H1 (cell line): ENCODE measurements at regions not wholly inside any gene's neighbourhood (a gene's known extent, or its start where the extent isn't known, plus 50 kb on each side); places are given as distances from the start of the nearest gene placed in this dataset.

Experiments used
- CTCF ChIA-PET: fragments of 300-600 bp; sonication (Branson Sonifier 250); formaldehyde crosslinking; loops from one replicate; lab custom pipeline; 2021; ENCODE audit not compliant: partially characterized antibody; lab: Charles Lee
- POLR2A ChIA-PET: fragments of 300-600 bp; sonication (Branson Sonifier 250); formaldehyde crosslinking; loops from one replicate; lab custom pipeline; 2021; ENCODE audit warnings: inconsistent platforms; ENCODE audit not compliant: partially characterized antibody; lab: Charles Lee
- DNase-seq, 2 experiments: peaks; one replicate each; pipeline versions ENCODE4 v3.0.0 to v3.0.0-alpha.2; 2010 to 2022; ENCODE audit warnings: low spot score in 2 of 2, low read depth in 1 of 2, mixed read lengths in 1 of 2
- FAIRE-seq: peaks from 2 replicates; lab custom pipeline; 2011; peaks lifted over from hg19 to GRCh38; lab: Jason Lieb, UNC
- H2AFZ ChIP-seq: 2 replicates; pipeline ENCODE4 v1.8.1; 2012; ENCODE audit warnings: low read length, inconsistent platforms
- H2AK5ac ChIP-seq: 2 replicates; pipeline ENCODE4 v1.6.1; 2013; ENCODE audit warnings: low read depth, low read length
- H2BK120ac ChIP-seq: replicated peaks from 2 replicates; pipeline ENCODE3; 2013; ENCODE audit warnings: low read depth, low read length, inconsistent platforms
- H2BK12ac ChIP-seq: 2 replicates; pipeline ENCODE4 v1.6.1; 2013; ENCODE audit warnings: low read depth, low read length
- H2BK15ac ChIP-seq: 2 replicates; pipeline ENCODE4 v1.6.1; 2013; ENCODE audit warnings: low read length
- H2BK20ac ChIP-seq: 2 replicates; pipeline ENCODE4 v1.6.1; 2013; ENCODE audit warnings: low read length
- H2BK5ac ChIP-seq: 2 replicates; pipeline ENCODE4 v1.6.1; 2013; ENCODE audit warnings: low read depth, low read length
- H3K14ac ChIP-seq: 2 replicates; pipeline ENCODE4 v1.6.1; 2013; ENCODE audit warnings: inconsistent platforms; ENCODE audit not compliant: insufficient read length
- H3K18ac ChIP-seq: 2 replicates; pipeline ENCODE4 v1.6.1; 2013; ENCODE audit warnings: low read length; ENCODE audit errors: extremely low read depth
- H3K23ac ChIP-seq: 2 replicates; pipeline ENCODE4 v1.6.1; 2013; ENCODE audit warnings: inconsistent platforms; ENCODE audit not compliant: insufficient read length
- H3K23me2 ChIP-seq: 2 replicates; pipeline ENCODE4 v1.6.1; 2013; ENCODE audit warnings: low read depth, low read length
- H3K27ac ChIP-seq: 2 replicates; pipeline ENCODE4 v1.6.1; 2011; ENCODE audit warnings: low read depth, low read length, inconsistent platforms
- H3K27me3 ChIP-seq, 4 experiments: replicated peaks in 1 of 4; 1 replicate in 1 of 4; 2 replicates in 3 of 4; pipeline versions ENCODE4 v1.6.1 to v1.8.1; 2011 to 2013; ENCODE audit warnings: low read length in 3 of 4, mild to moderate bottlenecking in 3 of 4, inconsistent platforms in 2 of 4, mixed read lengths in 2 of 4, moderate library complexity in 1 of 4; ENCODE audit not compliant: control insufficient read depth in 3 of 4, insufficient read depth in 3 of 4; ENCODE audit errors: extremely low read depth in 1 of 4
- H3K36me3 ChIP-seq, 4 experiments: 2 replicates each; pipeline versions ENCODE4 v1.6.1 to v1.8.1; 2011 to 2013; ENCODE audit warnings: mild to moderate bottlenecking in 4 of 4, low read length in 3 of 4, moderate library complexity in 2 of 4, control low read depth in 1 of 4, inconsistent platforms in 1 of 4; ENCODE audit not compliant: insufficient read depth in 4 of 4, control insufficient read depth in 2 of 4
- H3K4ac ChIP-seq: replicated peaks from 2 replicates; pipeline ENCODE3; 2013; ENCODE audit warnings: low read length, low read depth, mixed read lengths, inconsistent platforms; ENCODE audit not compliant: insufficient read length
- H3K4me1 ChIP-seq, 4 experiments: replicated peaks in 1 of 4; 1 replicate in 1 of 4; 2 replicates in 3 of 4; pipeline versions ENCODE4 v1.6.1 to v1.8.1; 2011 to 2013; ENCODE audit warnings: low read length in 3 of 4, inconsistent platforms in 2 of 4, mixed read lengths in 1 of 4; ENCODE audit not compliant: insufficient read depth in 4 of 4, control insufficient read depth in 3 of 4
- H3K4me2 ChIP-seq, 2 experiments: 2 replicates each; pipeline versions ENCODE4 v1.6.1 to v1.8.1; 2011 to 2013; ENCODE audit warnings: low read depth in 2 of 2, low read length in 2 of 2, control low read depth in 1 of 2, inconsistent platforms in 1 of 2, mild to moderate bottlenecking in 1 of 2; ENCODE audit not compliant: insufficient read depth in 1 of 2
- H3K4me3 ChIP-seq, 4 experiments: fragments of 200-600, 300-600 bp in 1 of 4; sonication (generic), shearing (Covaris generic), sonication (Bioruptor Twin) in 1 of 4; 2 replicates each; pipeline versions ENCODE4 v1.5.1 to v1.8.1; 2011 to 2016; ENCODE audit warnings: low read length in 4 of 4, low read depth in 3 of 4, control low read depth in 2 of 4, inconsistent platforms in 2 of 4, mild to moderate bottlenecking in 2 of 4, mixed read lengths in 1 of 4, moderate library complexity in 1 of 4; ENCODE audit not compliant: insufficient read depth in 2 of 4; ENCODE audit errors: extremely low read depth in 1 of 4
- H3K56ac ChIP-seq: replicated peaks from 2 replicates; pipeline ENCODE3; 2013; ENCODE audit warnings: low read depth, mild to moderate bottlenecking, mixed read lengths, low read length, inconsistent platforms; ENCODE audit not compliant: insufficient read length
- H3K79me1 ChIP-seq: 2 replicates; pipeline ENCODE4 v1.6.1; 2013; ENCODE audit warnings: low read depth, low read length, control low read depth
- H3K79me2 ChIP-seq, 2 experiments: 2 replicates each; pipeline versions ENCODE4 v1.6.1 to v1.8.1; 2012 to 2013; ENCODE audit warnings: low read length in 2 of 2, mild to moderate bottlenecking in 2 of 2, inconsistent platforms in 1 of 2; ENCODE audit not compliant: insufficient read depth in 2 of 2, control insufficient read depth in 1 of 2
- H3K9ac ChIP-seq, 4 experiments: replicated peaks in 1 of 4; 1 replicate in 1 of 4; 2 replicates in 3 of 4; pipeline versions ENCODE4 v1.6.1 to v1.8.1; 2011 to 2013; ENCODE audit warnings: low read depth in 3 of 4, low read length in 3 of 4, control low read depth in 2 of 4, mild to moderate bottlenecking in 2 of 4, moderate library complexity in 2 of 4, inconsistent platforms in 1 of 4; ENCODE audit errors: extremely low read depth in 1 of 4
- H3K9me3 ChIP-seq, 2 experiments: 2 replicates each; pipeline versions ENCODE4 v1.6.1 to v1.8.1; 2012 to 2013; ENCODE audit warnings: mild to moderate bottlenecking in 2 of 2, moderate library complexity in 2 of 2, control low read depth in 1 of 2, inconsistent platforms in 1 of 2, low read depth in 1 of 2, low read length in 1 of 2, mixed read lengths in 1 of 2; ENCODE audit not compliant: insufficient read depth in 2 of 2
- H4K20me1 ChIP-seq, 2 experiments: replicated peaks in 1 of 2; 2 replicates each; pipeline versions ENCODE3 to v1.8.1; 2011 to 2013; ENCODE audit warnings: inconsistent platforms in 2 of 2, low read length in 2 of 2, mild to moderate bottlenecking in 1 of 2; ENCODE audit not compliant: insufficient read depth in 2 of 2, control insufficient read depth in 1 of 2
- H4K5ac ChIP-seq: 2 replicates; pipeline ENCODE4 v1.6.1; 2013; ENCODE audit warnings: low read length, low read depth, mixed read lengths, inconsistent platforms; ENCODE audit not compliant: insufficient read length
- H4K8ac ChIP-seq: 2 replicates; pipeline ENCODE4 v1.8.0; 2013; ENCODE audit warnings: mild to moderate bottlenecking, moderate library complexity, low read length, inconsistent platforms; ENCODE audit not compliant: insufficient read depth; ENCODE audit errors: extremely low read depth
- H4K91ac ChIP-seq: replicated peaks from 2 replicates; pipeline ENCODE3; 2013; ENCODE audit warnings: low read length, mixed read lengths, inconsistent platforms; ENCODE audit not compliant: insufficient read length
- BRCA1 ChIP-seq: IDR thresholded peaks from 2 replicates; pipeline ENCODE4 v1.6.1; 2012; ENCODE audit warnings: low read depth, low read length, improper control_type of control experiment
- CHD2 ChIP-seq: IDR thresholded peaks from 2 replicates; pipeline ENCODE4 v1.6.1; 2012; ENCODE audit warnings: low read length, improper control_type of control experiment
- GTF2F1 ChIP-seq: IDR thresholded peaks from 2 replicates; pipeline ENCODE4 v1.6.1; 2012; ENCODE audit warnings: low read depth, low read length, improper control_type of control experiment, borderline replicate concordance
- KDM5A ChIP-seq: fragments of 200-600 bp; IDR thresholded peaks from 2 replicates; pipeline ENCODE4 v1.7.1; 2012; ENCODE audit warnings: mild to moderate bottlenecking, low read length, inconsistent platforms, mixed read lengths
- RAD21 ChIP-seq, 2 experiments: IDR thresholded peaks in 1 of 2; conservative IDR thresholded peaks in 1 of 2; 2 replicates each; pipeline ENCODE4 v1.6.1; 2011; ENCODE audit warnings: low read depth in 2 of 2, low read length in 2 of 2, improper control_type of control experiment in 1 of 2, inconsistent platforms in 1 of 2, mild to moderate bottlenecking in 1 of 2, moderate library complexity in 1 of 2
- RBBP5 ChIP-seq: IDR thresholded peaks from 2 replicates; pipeline ENCODE4 v1.7.1; 2012; ENCODE audit warnings: low read depth, mild to moderate bottlenecking, inconsistent platforms, low read length, moderate library complexity, borderline replicate concordance
- SP2 ChIP-seq: IDR thresholded peaks from 2 replicates; pipeline ENCODE4 v1.6.1; 2012; ENCODE audit warnings: mild to moderate bottlenecking, low read length, inconsistent platforms
- TAF7 ChIP-seq: optimal IDR thresholded peaks from 2 replicates; pipeline ENCODE3; 2011; ENCODE audit warnings: low read depth, mild to moderate bottlenecking, inconsistent platforms, low read length, moderate library complexity, borderline replicate concordance
- TEAD4 ChIP-seq: IDR thresholded peaks from 2 replicates; pipeline ENCODE4 v1.6.1; 2012; ENCODE audit warnings: low read depth, low read length, inconsistent platforms, mixed read lengths
- USF2 ChIP-seq: IDR thresholded peaks from 2 replicates; pipeline ENCODE4 v1.6.1; 2011; ENCODE audit warnings: low read length, improper control_type of control experiment
- YY1 ChIP-seq: IDR thresholded peaks from 2 replicates; pipeline ENCODE4 v1.6.1; 2011; ENCODE audit warnings: low read depth, mild to moderate bottlenecking, low read length
- TF ChIP-seq, protein P1 (sequence below), 3 experiments: IDR thresholded peaks; 1 replicate in 2 of 3; 2 replicates in 1 of 3; pipeline versions ENCODE4 v1.5.1 to v1.6.1; 2011; ENCODE audit warnings: low read length in 3 of 3, mild to moderate bottlenecking in 3 of 3, inconsistent platforms in 2 of 3, low read depth in 1 of 3, moderate library complexity in 1 of 3; ENCODE audit not compliant: insufficient read depth in 1 of 3; ENCODE audit errors: control extremely low read depth in 1 of 3

GRCh38 chr4:92232566-92232965 is 71.2 kb upstream of the GRID2 start:
- no peaks in the 10 kb centered on the region for H3K79me2 ChIP-seq
- H2BK20ac ChIP-seq = no peak overlapping the region
- no peak overlapping the region for H2BK120ac ChIP-seq
- DNase-seq (no peak), FAIRE-seq (no peak)
- H3K4ac ChIP-seq = no peak overlapping the region
- no peak overlapping the region for H3K18ac ChIP-seq
- H3K79me1 ChIP-seq = no peaks in the 10 kb centered on the region
- no peak overlapping the region for H3K23ac ChIP-seq
- H3K36me3 ChIP-seq = no peaks in the 10 kb centered on the region
- H3K4me1 ChIP-seq = no peaks in the 10 kb centered on the region
- H4K8ac ChIP-seq = no peak overlapping the region
- H3K9me3 ChIP-seq = no peaks in the 10 kb centered on the region
- no peak overlapping the region for H3K4me2 ChIP-seq
- no peak overlapping the region for H2BK5ac ChIP-seq
- no peak overlapping the region for H3K27ac ChIP-seq
- no peak overlapping the region for H3K14ac ChIP-seq
- POLR2A ChIA-PET = no interaction called here
- CTCF ChIA-PET = interaction anchor here (0.5 kb wide), 1 partner anchor 10 kb away, joined by 3 read pairs; no protein-coding TSS in a partner anchor
- no peak overlapping the region for H3K4me3 ChIP-seq
- H3K9ac ChIP-seq = no peak overlapping the region
- no peak overlapping the region for H2AK5ac ChIP-seq
- no peak overlapping the region for H4K5ac ChIP-seq
- H4K91ac ChIP-seq = no peak overlapping the region
- no peaks in the 10 kb centered on the region for H3K23me2 ChIP-seq
- H2BK15ac ChIP-seq = no peak overlapping the region
- 0 out of 7 replicates have a peak, but pooled peaks cover 0 to 2% (median 0%) of the 10 kb centered on the region in 4 experiments for H3K27me3 ChIP-seq
- H2AFZ ChIP-seq = no peak overlapping the region
- no peak overlapping the region for H3K56ac ChIP-seq
- no peaks in the 10 kb centered on the region for H4K20me1 ChIP-seq
- H2BK12ac ChIP-seq = no peak overlapping the region
- TF ChIP-seq GTF2F1 = no peak
- TF ChIP-seq, protein P1, sequence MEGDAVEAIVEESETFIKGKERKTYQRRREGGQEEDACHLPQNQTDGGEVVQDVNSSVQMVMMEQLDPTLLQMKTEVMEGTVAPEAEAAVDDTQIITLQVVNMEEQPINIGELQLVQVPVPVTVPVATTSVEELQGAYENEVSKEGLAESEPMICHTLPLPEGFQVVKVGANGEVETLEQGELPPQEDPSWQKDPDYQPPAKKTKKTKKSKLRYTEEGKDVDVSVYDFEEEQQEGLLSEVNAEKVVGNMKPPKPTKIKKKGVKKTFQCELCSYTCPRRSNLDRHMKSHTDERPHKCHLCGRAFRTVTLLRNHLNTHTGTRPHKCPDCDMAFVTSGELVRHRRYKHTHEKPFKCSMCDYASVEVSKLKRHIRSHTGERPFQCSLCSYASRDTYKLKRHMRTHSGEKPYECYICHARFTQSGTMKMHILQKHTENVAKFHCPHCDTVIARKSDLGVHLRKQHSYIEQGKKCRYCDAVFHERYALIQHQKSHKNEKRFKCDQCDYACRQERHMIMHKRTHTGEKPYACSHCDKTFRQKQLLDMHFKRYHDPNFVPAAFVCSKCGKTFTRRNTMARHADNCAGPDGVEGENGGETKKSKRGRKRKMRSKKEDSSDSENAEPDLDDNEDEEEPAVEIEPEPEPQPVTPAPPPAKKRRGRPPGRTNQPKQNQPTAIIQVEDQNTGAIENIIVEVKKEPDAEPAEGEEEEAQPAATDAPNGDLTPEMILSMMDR (IDR thresholded peaks at IDR 0.05; ENCODE audit: control extremely low read depth in 1 of 3, insufficient read depth in 1 of 3, low read depth in 1 of 3, low read length in 3 of 3) = no peak
- no peak for TF ChIP-seq TAF7
- TF ChIP-seq TEAD4 = no peak
- TF ChIP-seq RAD21 (IDR thresholded peaks at IDR 0.05 in 1 of 2, conservative IDR thresholded peaks at IDR 0.05 in 1 of 2; ENCODE audit: low read depth in 2 of 2, low read length in 2 of 2) = no peak
- no peak for TF ChIP-seq USF2
- no peak for TF ChIP-seq RBBP5
- no peak for TF ChIP-seq BRCA1
- TF ChIP-seq CHD2 = no peak
- TF ChIP-seq YY1 = no peak
- TF ChIP-seq KDM5A = no peak
- TF ChIP-seq SP2 = no peak
